GM19035 (cell line): ENCODE measurements at regions not wholly inside any gene's neighbourhood (a gene's known extent, or its start where the extent isn't known, plus 50 kb on each side); places are given as distances from the start of the nearest gene placed in this dataset.

Source experiments
- ATAC-seq: cut with Tn5 transposase; IDR thresholded peaks from one replicate; pipeline ENCODE4 v1.9.1; 2021; ENCODE audit not compliant: unreplicated experiment

- ATAC-seq = no peak
Observed at GRCh38 chr13:89923736-89924135, 1423.8 kb upstream of the MIR17HG start.

GRCh38 chr13:89925107-89925506 lies 1422.4 kb upstream of the MIR17HG start:
- no peak for ATAC-seq

GRCh38 chr13:89930861-89931260 lies 1416.6 kb upstream of the MIR17HG start:
- no peak for ATAC-seq

- ATAC-seq = no peak
Observed at GRCh38 chr13:89932902-89933301, 1414.6 kb upstream of the MIR17HG start.

- ATAC-seq = no peak
Observed at GRCh38 chr13:89936256-89936655, 1411.2 kb upstream of the MIR17HG start.

DNA sequence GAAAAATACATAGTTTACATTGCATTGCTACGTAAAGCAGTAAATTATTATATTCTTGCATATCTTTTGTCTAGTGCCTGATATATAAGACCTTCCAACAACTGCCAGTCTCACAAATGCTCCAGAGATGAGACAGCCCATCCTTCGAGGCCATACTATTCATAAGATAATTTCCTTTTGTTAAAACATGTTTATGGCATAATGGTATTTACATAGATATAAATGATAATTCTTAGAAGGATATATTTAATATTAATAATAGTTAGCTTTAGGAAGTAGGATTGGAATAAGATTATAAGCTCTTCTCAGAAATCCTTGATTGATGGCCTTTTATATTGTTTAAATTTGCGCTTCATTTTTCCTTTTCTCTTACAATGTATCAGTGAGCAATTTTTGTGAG lies 1410.1 kb upstream of the MIR17HG start:
- no peak for ATAC-seq

DNA sequence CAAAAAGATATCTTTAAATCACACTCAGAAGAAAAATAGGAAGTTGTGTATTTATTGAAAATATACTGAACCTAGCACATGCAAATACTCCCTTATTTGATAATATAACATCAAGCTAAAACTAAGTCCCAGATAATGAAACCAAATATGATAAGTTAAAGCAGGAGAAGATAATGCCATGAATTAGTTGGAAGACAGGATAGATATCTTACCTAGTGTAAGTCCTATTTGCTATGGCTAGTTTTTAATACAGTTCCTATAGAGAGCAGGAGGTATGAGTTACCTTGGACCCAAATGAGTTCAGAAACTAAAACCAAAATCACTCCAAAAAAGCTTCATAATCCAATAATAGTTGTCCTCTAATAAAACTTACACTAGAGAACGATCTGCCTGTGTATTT lies 1407.1 kb upstream of the MIR17HG start:
- ATAC-seq = no peak

DNA sequence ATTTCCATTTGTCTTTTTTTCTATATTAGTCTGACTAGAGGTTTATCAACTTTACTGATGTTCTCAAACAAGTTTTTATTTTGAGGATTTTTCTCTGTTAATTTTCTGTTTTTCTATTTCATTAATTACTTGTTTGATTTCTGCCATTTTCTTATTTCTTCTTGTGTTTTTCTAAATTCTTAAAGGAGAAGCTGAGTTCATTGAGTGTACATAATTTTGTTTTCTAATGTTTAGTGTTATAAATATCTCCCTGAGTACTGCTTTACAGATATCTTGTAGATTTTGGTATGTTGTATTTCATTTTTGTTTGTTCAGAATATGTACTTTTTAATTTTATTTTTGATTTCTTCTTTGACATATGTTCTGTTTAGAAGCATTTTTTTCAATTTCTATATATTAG lies 1404.3 kb upstream of the MIR17HG start:
- ATAC-seq = no peak

DNA sequence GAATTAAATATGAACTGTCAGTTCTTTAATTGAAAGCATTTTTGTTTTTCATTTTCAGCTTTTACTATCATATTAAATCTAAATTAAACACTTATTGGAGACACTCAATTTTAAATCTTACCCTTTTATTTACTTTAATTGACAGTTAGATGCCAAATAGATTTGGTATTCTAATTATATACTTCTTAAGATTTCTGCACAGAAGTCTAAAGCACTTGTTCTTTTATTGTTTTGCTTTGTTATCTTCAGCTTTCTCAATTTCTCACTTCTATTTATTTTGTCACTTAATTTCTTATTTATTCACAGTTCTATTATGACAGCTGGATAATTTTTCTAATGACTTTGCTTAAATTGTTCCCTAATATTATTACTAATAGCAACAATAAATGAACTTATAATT lies 1397.3 kb upstream of the MIR17HG start:
- no peak for ATAC-seq

DNA sequence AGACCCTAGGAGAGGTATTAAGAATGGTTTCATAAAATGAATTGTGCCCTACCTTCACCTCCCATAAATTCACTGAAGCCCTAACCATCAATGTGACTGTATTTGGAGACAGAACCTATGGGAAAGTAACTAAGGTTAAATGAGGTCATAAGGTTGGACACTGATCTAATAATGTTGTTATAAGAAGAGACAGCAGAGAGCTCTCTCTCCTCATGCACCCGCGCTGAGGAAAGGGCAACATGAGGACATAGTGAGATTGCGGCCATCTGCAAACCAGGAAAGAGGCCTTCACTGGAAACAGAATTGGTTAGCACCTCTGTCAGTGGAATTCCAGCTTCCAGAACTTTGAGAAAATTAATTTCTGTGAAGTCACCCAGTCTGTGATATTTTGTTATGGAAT lies 1396.1 kb upstream of the MIR17HG start:
- ATAC-seq = no peak

GRCh38 chr13:89953581-89953980 lies 1393.9 kb upstream of the MIR17HG start:
- ATAC-seq = no peak

- ATAC-seq = no peak
Observed at GRCh38 chr13:89955773-89956172, 1391.7 kb upstream of the MIR17HG start.

GRCh38 chr13:89959074-89959473 lies 1388.4 kb upstream of the MIR17HG start:
- ATAC-seq = no peak

DNA sequence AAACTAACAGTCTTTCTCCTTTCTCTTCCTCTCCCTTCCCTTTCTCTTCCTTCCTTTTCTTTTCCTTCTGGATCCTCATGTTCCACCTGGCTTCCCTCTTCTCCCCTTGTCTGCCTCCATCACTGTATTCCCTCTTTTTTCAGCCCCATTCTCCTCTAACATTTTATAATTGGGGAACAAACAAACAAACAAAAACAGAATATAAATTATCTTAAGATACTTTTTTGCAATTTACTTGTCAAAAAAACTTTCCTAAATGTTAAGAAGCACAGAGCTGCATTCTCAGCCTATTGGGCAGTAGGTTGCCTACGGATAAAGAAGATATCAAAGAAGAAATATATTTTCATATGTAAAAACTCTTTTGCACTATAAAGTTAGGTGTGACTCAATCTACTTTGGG lies 1382.2 kb upstream of the MIR17HG start:
- ATAC-seq = no peak

GRCh38 chr13:89966524-89966923 lies 1381.0 kb upstream of the MIR17HG start:
- no peak for ATAC-seq

DNA sequence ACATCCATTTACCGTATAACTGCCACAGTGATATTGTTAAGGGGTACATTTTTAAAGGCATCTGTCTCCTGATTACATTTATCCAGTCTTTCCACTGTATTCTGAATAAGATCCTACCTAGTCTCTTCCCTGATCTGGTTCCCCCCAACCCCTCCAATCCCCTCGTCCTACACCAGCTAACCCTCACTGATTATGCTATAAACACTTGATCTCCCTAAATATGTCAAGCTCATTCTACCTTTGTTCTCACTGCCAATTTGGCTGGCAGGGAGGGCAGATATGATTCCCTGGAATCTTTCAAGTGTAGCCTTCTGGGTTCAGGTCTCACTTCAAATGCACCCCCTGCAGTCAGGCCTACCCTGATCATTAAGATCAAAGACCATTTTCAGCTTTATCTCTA lies 1379.8 kb upstream of the MIR17HG start:
- ATAC-seq = no peak

DNA sequence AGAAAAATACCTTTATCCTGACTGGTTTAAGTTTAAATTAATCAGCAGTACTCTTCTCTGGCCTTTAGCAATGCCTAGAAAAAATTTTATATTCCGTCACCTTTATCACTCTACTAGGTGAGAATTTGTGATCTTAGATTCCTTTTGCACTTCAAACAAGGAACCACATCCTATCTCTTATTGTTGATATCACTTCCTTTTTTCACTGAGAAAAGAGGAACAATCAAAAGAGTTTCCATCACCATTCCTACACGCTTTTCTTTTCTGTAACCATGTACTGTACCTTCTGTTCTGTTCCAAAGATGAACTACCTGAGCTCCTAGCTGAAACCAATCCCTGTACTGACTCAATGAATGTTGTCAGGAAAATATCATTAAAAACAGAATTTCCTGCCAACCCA lies 1379.0 kb upstream of the MIR17HG start:
- ATAC-seq = no peak

GRCh38 chr13:89970353-89970709 lies 1377.2 kb upstream of the MIR17HG start:
- no peak for ATAC-seq

- ATAC-seq = no peak
Observed at GRCh38 chr13:89977203-89977602, 1370.3 kb upstream of the MIR17HG start.

GRCh38 chr13:89980896-89981295 lies 1366.6 kb upstream of the MIR17HG start:
- no peak for ATAC-seq

GRCh38 chr13:89982407-89983095 lies 1364.9 kb upstream of the MIR17HG start:
- ATAC-seq = no peak

GRCh38 chr13:89988206-89988605 lies 1359.3 kb upstream of the MIR17HG start:
- no peak for ATAC-seq

- ATAC-seq = no peak
Observed at GRCh38 chr13:90003566-90003965, 1343.9 kb upstream of the MIR17HG start.
